HCT116 (cell line): ENCODE measurements at regions not wholly inside any gene's neighbourhood (a gene's known extent, or its start where the extent isn't known, plus 50 kb on each side); places are given as distances from the start of the nearest gene placed in this dataset.

Experiments used
- ATAC-seq: fragments of 200-7000 bp; cut with Tn5 transposase; 2 replicates; pipeline ENCODE4 v1.9.1; 2020; ENCODE audit warnings: mild to moderate bottlenecking, moderate library complexity
- BruUV-seq: library from RNA; stranded (reverse); fragments of 400-500 nt; replicated peaks from 2 replicates; lab custom pipeline; 2021; lab: Mats Ljungman, UMichigan
- CTCF ChIA-PET: fragments of 300-600 bp; sonication (Branson Sonifier 250); formaldehyde crosslinking; loops from one replicate; lab custom pipeline; 2021; ENCODE audit warnings: antibody characterized with exemption; lab: Charles Lee
- POLR2A ChIA-PET: fragments of 300-600, 350-600 bp; sonication (Branson Sonifier 250); formaldehyde crosslinking; loops from one replicate; lab custom pipeline; 2021; ENCODE audit warnings: antibody characterized with exemption; lab: Charles Lee
- RAD21 ChIA-PET, 2 experiments: fragments of 300-600 bp; sonication (Branson Sonifier 250); formaldehyde crosslinking; loops; one replicate each; lab custom pipeline; 2023; ENCODE audit warnings: low total read pairs in 2 of 2; ENCODE audit not compliant: uncharacterized antibody in 2 of 2, unreplicated experiment in 2 of 2, low non-redundant PET in 1 of 2; lab: Charles Lee
- DNase-seq: peaks from one replicate; pipeline ENCODE4 v3.0.0-alpha.2; 2010; ENCODE audit warnings: low read depth, low spot score
- H2AFZ ChIP-seq: fragments of 200-600 bp; shearing (Covaris generic), sonication (generic); 2 replicates; pipeline ENCODE4 v1.6.1; 2017; ENCODE audit warnings: low read depth, mixed run types, mixed read lengths, antibody characterized with exemption, low read length; ENCODE audit not compliant: poor library complexity, severe bottlenecking
- H3K27ac ChIP-seq: 2 replicates; pipeline ENCODE4 v1.5.1; 2012; ENCODE audit warnings: low read depth, low read length
- H3K27me3 ChIP-seq: fragments of 200-600 bp; sonication (generic); 2 replicates; pipeline ENCODE4 v1.6.1; 2016; ENCODE audit warnings: mixed run types, low read length, mixed read lengths; ENCODE audit not compliant: insufficient read depth
- H3K36me3 ChIP-seq, 2 experiments: fragments of 200-500 bp in 1 of 2; fragments of 200-600 bp in 1 of 2; sonication (Bioruptor generic) in 1 of 2; sonication (generic) in 1 of 2; 2 replicates each; pipeline versions ENCODE4 v1.5.1 to v1.6.1; 2014 to 2016; ENCODE audit warnings: low read length in 2 of 2, inconsistent platforms in 1 of 2, mixed read lengths in 1 of 2, mixed run types in 1 of 2; ENCODE audit not compliant: insufficient read depth in 2 of 2, control insufficient read depth in 1 of 2
- H3K4me1 ChIP-seq, 2 experiments: fragments of 200-600 bp in 1 of 2; sonication (generic) in 1 of 2; 2 replicates each; pipeline versions ENCODE4 v1.5.1 to v1.6.1; 2012 to 2017; ENCODE audit warnings: low read length in 2 of 2, inconsistent platforms in 1 of 2, mild to moderate bottlenecking in 1 of 2, mixed read lengths in 1 of 2, mixed run types in 1 of 2, moderate library complexity in 1 of 2; ENCODE audit not compliant: insufficient read depth in 2 of 2, control insufficient read depth in 1 of 2
- H3K4me2 ChIP-seq: fragments of 200-600 bp; sonication (generic); 2 replicates; pipeline ENCODE4 v1.6.1; 2017; ENCODE audit warnings: mixed run types, low read length, mixed read lengths
- H3K4me3 ChIP-seq, 2 experiments: fragments of 200-600 bp in 1 of 2; sonication (generic) in 1 of 2; replicated peaks in 1 of 2; 2 replicates each; pipeline ENCODE4 v1.5.1; 2011 to 2016; ENCODE audit warnings: low read length in 2 of 2, control low read depth in 1 of 2, low read depth in 1 of 2, mild to moderate bottlenecking in 1 of 2, mixed read lengths in 1 of 2, mixed run types in 1 of 2
- H3K79me2 ChIP-seq: fragments of 200-600 bp; sonication (generic); 2 replicates; pipeline ENCODE4 v1.6.1; 2017; ENCODE audit warnings: mild to moderate bottlenecking, mixed run types, low read length, moderate library complexity, mixed read lengths; ENCODE audit not compliant: insufficient read depth
- H3K9ac ChIP-seq: fragments of 200-600 bp; sonication (generic); 2 replicates; pipeline ENCODE4 v1.6.1; 2016; ENCODE audit warnings: low read length, mixed read lengths
- H3K9me2 ChIP-seq: fragments of 200-600 bp; sonication (generic), shearing (Covaris generic); 2 replicates; pipeline ENCODE4 v1.6.1; 2017; ENCODE audit warnings: mixed run types, mild to moderate bottlenecking, moderate library complexity; ENCODE audit not compliant: insufficient read depth
- H3K9me3 ChIP-seq, 2 experiments: fragments of 200-500 bp in 1 of 2; fragments of 200-600 bp in 1 of 2; sonication (Bioruptor generic) in 1 of 2; sonication (generic) in 1 of 2; 2 replicates each; pipeline ENCODE4 v1.6.1; 2014 to 2017; ENCODE audit warnings: low read length in 2 of 2, mixed read lengths in 2 of 2, inconsistent platforms in 1 of 2, low read depth in 1 of 2, mild to moderate bottlenecking in 1 of 2, mixed run types in 1 of 2, moderate library complexity in 1 of 2; ENCODE audit not compliant: control insufficient read depth in 1 of 2, insufficient read depth in 1 of 2
- H4K20me1 ChIP-seq: fragments of 200-600 bp; sonication (generic), shearing (Covaris generic); 2 replicates; pipeline ENCODE4 v1.6.1; 2017; ENCODE audit warnings: mixed run types, mild to moderate bottlenecking, moderate library complexity; ENCODE audit not compliant: insufficient read depth
- ATF3 ChIP-seq: IDR thresholded peaks from 2 replicates; pipeline ENCODE4 v1.6.1; 2012
- CBX3 ChIP-seq: IDR thresholded peaks from 2 replicates; pipeline ENCODE4 v1.6.1; 2012; ENCODE audit warnings: low read depth
- CEBPB ChIP-seq: IDR thresholded peaks from 2 replicates; pipeline ENCODE4 v1.6.1; 2012; ENCODE audit warnings: low read depth
- CTCF ChIP-seq, 3 experiments: fragments of 200-600 bp in 1 of 3; sonication (generic) in 1 of 3; IDR thresholded peaks in 2 of 3; conservative IDR thresholded peaks in 1 of 3; 2 replicates each; pipeline ENCODE4 v1.5.1; 2012 to 2017; ENCODE audit warnings: low read depth in 2 of 3, low read length in 2 of 3, antibody characterized with exemption in 1 of 3, borderline replicate concordance in 1 of 3, control low read depth in 1 of 3, mild to moderate bottlenecking in 1 of 3, mixed read lengths in 1 of 3, mixed run types in 1 of 3, moderate library complexity in 1 of 3; ENCODE audit not compliant: insufficient read depth in 1 of 3
- EGR1 ChIP-seq: IDR thresholded peaks from 2 replicates; pipeline ENCODE4 v1.6.1; 2012; ENCODE audit warnings: low read depth
- ELF1 ChIP-seq: IDR thresholded peaks from 2 replicates; pipeline ENCODE4 v1.6.1; 2012; ENCODE audit warnings: low read depth, borderline replicate concordance
- POLR2AphosphoS5 ChIP-seq: IDR thresholded peaks from 2 replicates; pipeline ENCODE4 v1.6.1; 2011; ENCODE audit warnings: mild to moderate bottlenecking, low read depth, low read length, moderate library complexity
- REST ChIP-seq: IDR thresholded peaks from 2 replicates; pipeline ENCODE4 v1.6.1; 2012; ENCODE audit warnings: low read depth
- SRF ChIP-seq: IDR thresholded peaks from 2 replicates; pipeline ENCODE4 v1.6.1; 2012; ENCODE audit warnings: low read depth
- intact Hi-C: fragments of 100-400 bp; cut with micrococcal nuclease; formaldehyde crosslinking; loops from 2 replicates; pipeline ENCODE4 v1.10.0; 2022
- TF ChIP-seq, protein P1 (sequence below): IDR thresholded peaks from 2 replicates; pipeline ENCODE4 v1.6.1; 2011; ENCODE audit warnings: mild to moderate bottlenecking, low read length, moderate library complexity; ENCODE audit not compliant: insufficient replicate concordance; ENCODE audit errors: extremely low read depth
- TF ChIP-seq, protein P2 (sequence below): IDR thresholded peaks from 2 replicates; pipeline ENCODE4 v1.6.1; 2012

GRCh38 chr4:66373268-66373667 lies 703.0 kb upstream of the EPHA5 start:
- H2AFZ ChIP-seq, result no peak overlapping the region
- no peak overlapping the region for H3K4me2 ChIP-seq
- no peak overlapping the region for H3K27ac ChIP-seq
- ChIA-PET RAD21 (no interaction called here), CTCF (no interaction called here), POLR2A (no interaction called here)
- TF ChIP-seq CEBPB (no peak), SRF (no peak), ELF1 (no peak), POLR2AphosphoS5 (no peak), CTCF (IDR thresholded peaks at IDR 0.05 in 2 of 3, conservative IDR thresholded peaks at IDR 0.05 in 1 of 3; ENCODE audit: borderline replicate concordance in 1 of 3, insufficient read depth in 1 of 3, low read depth in 2 of 3, low read length in 2 of 3) (no peak), REST (no peak), ATF3 (no peak), EGR1 (no peak), CBX3 (no peak)
- TF ChIP-seq, protein P1, sequence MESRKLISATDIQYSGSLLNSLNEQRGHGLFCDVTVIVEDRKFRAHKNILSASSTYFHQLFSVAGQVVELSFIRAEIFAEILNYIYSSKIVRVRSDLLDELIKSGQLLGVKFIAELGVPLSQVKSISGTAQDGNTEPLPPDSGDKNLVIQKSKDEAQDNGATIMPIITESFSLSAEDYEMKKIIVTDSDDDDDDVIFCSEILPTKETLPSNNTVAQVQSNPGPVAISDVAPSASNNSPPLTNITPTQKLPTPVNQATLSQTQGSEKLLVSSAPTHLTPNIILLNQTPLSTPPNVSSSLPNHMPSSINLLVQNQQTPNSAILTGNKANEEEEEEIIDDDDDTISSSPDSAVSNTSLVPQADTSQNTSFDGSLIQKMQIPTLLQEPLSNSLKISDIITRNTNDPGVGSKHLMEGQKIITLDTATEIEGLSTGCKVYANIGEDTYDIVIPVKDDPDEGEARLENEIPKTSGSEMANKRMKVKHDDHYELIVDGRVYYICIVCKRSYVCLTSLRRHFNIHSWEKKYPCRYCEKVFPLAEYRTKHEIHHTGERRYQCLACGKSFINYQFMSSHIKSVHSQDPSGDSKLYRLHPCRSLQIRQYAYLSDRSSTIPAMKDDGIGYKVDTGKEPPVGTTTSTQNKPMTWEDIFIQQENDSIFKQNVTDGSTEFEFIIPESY, result no peak
- TF ChIP-seq, protein P2, sequence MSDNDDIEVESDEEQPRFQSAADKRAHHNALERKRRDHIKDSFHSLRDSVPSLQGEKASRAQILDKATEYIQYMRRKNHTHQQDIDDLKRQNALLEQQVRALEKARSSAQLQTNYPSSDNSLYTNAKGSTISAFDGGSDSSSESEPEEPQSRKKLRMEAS, result no peak
- no peaks in the 10 kb centered on the region for H4K20me1 ChIP-seq
- H3K4me1 ChIP-seq, result no peaks in the 10 kb centered on the region
- DNase-seq, result no peak
- no peaks in the 10 kb centered on the region for H3K27me3 ChIP-seq
- H3K9ac ChIP-seq, result no peak overlapping the region
- H3K36me3 ChIP-seq, result no peaks in the 10 kb centered on the region
- no peak overlapping the region for H3K4me3 ChIP-seq
- no peaks in the 10 kb centered on the region for H3K9me2 ChIP-seq
- intact Hi-C loops, result no loop called here
- BruUV-seq, result no TSS peak
- H3K9me3 ChIP-seq, result peaks cover 6 to 13% of the 10 kb centered on the region in 2 experiments; a peak in 2 of 4 replicates
- no peaks in the 10 kb centered on the region for H3K79me2 ChIP-seq
- ATAC-seq, result no peak
